GM06990 (cell line): ENCODE measurements at regions not wholly inside any gene's neighbourhood (a gene's known extent, or its start where the extent isn't known, plus 50 kb on each side); places are given as distances from the start of the nearest gene placed in this dataset.

Experiments used
- DNase-seq: peaks from one replicate; pipeline ENCODE4 v3.0.0-alpha.2; 2011; ENCODE audit not compliant: insufficient read length; ENCODE audit errors: extremely low read depth
- H3K27me3 ChIP-seq: replicated peaks from 2 replicates; pipeline ENCODE4 v1.6.0; 2011; ENCODE audit warnings: low read length; ENCODE audit not compliant: control insufficient read depth, insufficient read depth
- H3K36me3 ChIP-seq: 2 replicates; pipeline ENCODE4 v1.5.1; 2011; ENCODE audit warnings: low read length; ENCODE audit not compliant: control insufficient read depth, insufficient read depth
- H3K4me3 ChIP-seq: replicated peaks from 2 replicates; pipeline ENCODE4 v1.5.1; 2011; ENCODE audit warnings: low read depth, mild to moderate bottlenecking, control low read depth, low read length
- CTCF ChIP-seq: IDR thresholded peaks from 2 replicates; pipeline ENCODE4 v1.5.1; 2011; ENCODE audit warnings: low read length, control low read depth, mild to moderate bottlenecking, inconsistent platforms; ENCODE audit not compliant: insufficient read depth, poor library complexity, severe bottlenecking

- no peak for TF ChIP-seq CTCF
- Histone ChIP-seq H3K4me3 (no peak overlapping the region), H3K36me3 (no peaks in the 10 kb centered on the region), H3K27me3 (no peaks in the 10 kb centered on the region)
- no peak for DNase-seq
These were observed 624.2 kb upstream of the ZNF608 start for GRCh38 chr5:125370461-125371205.

DNA sequence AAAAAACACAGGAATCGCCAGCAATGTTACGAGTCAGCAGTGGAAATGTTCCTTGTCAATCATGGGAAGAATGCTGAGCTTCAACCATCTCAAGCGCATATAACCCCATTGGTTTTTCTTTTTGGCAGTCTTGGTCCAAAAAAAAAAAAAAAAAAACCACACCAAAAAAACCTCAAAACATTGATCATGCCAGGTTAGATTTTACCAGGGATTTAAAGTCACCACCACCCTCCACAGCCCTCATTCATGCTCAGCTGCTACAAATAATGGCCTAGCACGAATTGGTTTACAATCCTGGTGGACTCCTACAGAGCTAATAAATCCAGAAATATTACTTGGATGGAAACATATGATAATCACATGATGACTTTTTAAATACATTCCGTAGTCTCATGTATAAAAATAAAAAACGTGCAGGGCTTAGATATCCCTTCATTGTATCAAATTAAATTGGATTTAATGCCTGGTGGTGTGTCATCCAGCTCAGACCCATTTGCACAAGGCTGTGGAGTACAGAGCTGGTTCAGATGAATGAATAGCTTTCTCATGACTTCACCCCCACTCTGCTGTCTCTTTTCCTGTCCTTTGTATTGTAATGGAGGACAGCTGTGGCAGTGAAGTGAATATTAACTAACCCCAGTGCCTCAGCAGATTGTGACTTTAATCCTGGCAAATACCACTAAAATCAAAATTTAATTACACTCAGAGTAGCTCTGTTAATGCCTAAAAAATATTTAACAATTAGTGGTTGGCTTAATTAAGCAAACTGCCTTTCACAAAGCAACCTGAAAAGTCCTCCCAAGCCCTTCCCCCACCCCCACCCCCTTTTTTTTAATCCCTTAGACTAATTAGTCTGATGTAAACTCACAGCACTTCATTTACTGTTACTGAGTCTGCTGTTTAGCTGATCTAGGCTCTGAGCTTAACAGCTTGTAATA is 626.5 kb upstream of the ZNF608 start:
- no peak for TF ChIP-seq CTCF
- no peak for DNase-seq
- H3K27me3 ChIP-seq, result no peaks in the 10 kb centered on the region
- H3K36me3 ChIP-seq, result no peaks in the 10 kb centered on the region
- no peak overlapping the region for H3K4me3 ChIP-seq

DNA sequence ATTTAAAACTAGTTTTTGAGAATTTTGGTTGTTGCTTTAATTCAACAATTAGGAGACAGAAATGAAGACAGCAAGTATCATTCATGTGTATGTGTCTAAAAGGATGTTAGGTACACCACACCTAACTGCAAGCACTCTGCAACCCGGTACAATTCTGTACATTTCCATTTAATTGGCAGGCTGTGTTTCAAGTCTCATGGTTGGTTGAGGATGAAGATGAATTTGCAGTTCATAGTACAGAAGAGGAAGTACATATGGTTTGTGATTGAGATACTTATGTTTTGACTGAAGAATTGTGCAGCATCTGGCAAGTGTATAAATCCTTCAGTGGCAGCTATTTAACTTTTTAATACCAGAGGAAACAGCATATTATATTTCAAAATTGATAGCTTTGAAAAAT is 628.7 kb upstream of the ZNF608 start:
- Histone ChIP-seq H3K36me3 (no peaks in the 10 kb centered on the region), H3K4me3 (no peak overlapping the region), H3K27me3 (no peaks in the 10 kb centered on the region)
- TF ChIP-seq CTCF, result no peak
- no peak for DNase-seq

- H3K36me3 ChIP-seq, result no peaks in the 10 kb centered on the region
- no peak for DNase-seq
- no peaks in the 10 kb centered on the region for H3K27me3 ChIP-seq
- no peak for TF ChIP-seq CTCF
- H3K4me3 ChIP-seq, result no peak overlapping the region
These were observed 629.7 kb upstream of the ZNF608 start for GRCh38 chr5:125376059-125376641.

DNA sequence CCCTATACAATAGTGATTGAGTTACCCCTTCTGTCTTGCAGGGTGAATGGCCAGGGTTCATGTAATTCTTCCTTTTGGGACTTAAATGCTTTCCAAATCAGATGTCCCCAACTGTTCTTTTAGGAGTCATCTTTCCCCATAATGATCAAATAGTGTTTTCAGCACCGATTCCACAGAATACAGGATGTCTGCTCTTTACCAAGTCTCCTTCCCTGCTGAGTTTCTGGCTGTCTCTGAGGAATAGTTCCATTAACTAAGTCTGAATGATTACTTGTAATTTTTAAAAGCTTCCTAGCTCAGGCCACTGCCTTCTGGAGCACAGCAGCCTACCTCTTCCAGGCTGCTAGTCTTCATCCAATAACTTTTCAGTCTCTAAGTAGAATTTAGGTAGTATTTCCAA is 630.7 kb upstream of the ZNF608 start:
- no peak for DNase-seq
- no peak for TF ChIP-seq CTCF
- H3K27me3 ChIP-seq, result no peaks in the 10 kb centered on the region
- H3K36me3 ChIP-seq, result no peaks in the 10 kb centered on the region
- no peak overlapping the region for H3K4me3 ChIP-seq
